GM23338 (cell line): ENCODE measurements at regions not wholly inside any gene's neighbourhood (a gene's known extent, or its start where the extent isn't known, plus 50 kb on each side); places are given as distances from the start of the nearest gene placed in this dataset.

Experiments used
- ATAC-seq: fragments of 200-7000 bp; cut with Tn5 transposase; 3 replicates; pipeline ENCODE4 v1.9.1; 2020
- DNase-seq: peaks from one replicate; pipeline ENCODE4 v3.0.0-alpha.2; 2015; ENCODE audit warnings: low spot score
- H2AFZ ChIP-seq: fragments of 200-600 bp; sonication (generic); 2 replicates; pipeline ENCODE4 v1.8.0; 2016; ENCODE audit warnings: antibody characterized with exemption, mild to moderate bottlenecking, moderate library complexity
- H3F3A ChIP-seq: fragments of 200-600 bp; sonication (generic); replicated peaks from 2 replicates; pipeline ENCODE4 v1.8.0; 2017; ENCODE audit warnings: antibody characterized with exemption, mixed run types, low read depth
- H3K27ac ChIP-seq: fragments of 200-600 bp; sonication (generic); 2 replicates; pipeline ENCODE4 v1.6.1; 2016; ENCODE audit warnings: low read depth
- H3K27me3 ChIP-seq: fragments of 200-600 bp; sonication (generic); 2 replicates; pipeline ENCODE4 v1.8.0; 2016; ENCODE audit warnings: mild to moderate bottlenecking, mixed run types, moderate library complexity; ENCODE audit not compliant: insufficient read depth
- H3K36me3 ChIP-seq: fragments of 200-600 bp; sonication (generic); 2 replicates; pipeline ENCODE4 v1.8.0; 2016; ENCODE audit warnings: mild to moderate bottlenecking; ENCODE audit not compliant: insufficient read depth
- H3K4me1 ChIP-seq: fragments of 200-600 bp; sonication (generic); 2 replicates; pipeline ENCODE4 v1.8.0; 2016; ENCODE audit warnings: mild to moderate bottlenecking, moderate library complexity; ENCODE audit not compliant: insufficient read depth
- H3K4me2 ChIP-seq: fragments of 200-600 bp; sonication (generic); 2 replicates; pipeline ENCODE4 v1.7.1; 2017; ENCODE audit warnings: mixed run types
- H3K4me3 ChIP-seq: fragments of 200-600 bp; sonication (generic); 2 replicates; pipeline ENCODE4 v1.6.1; 2016; ENCODE audit warnings: mixed run types
- H3K79me2 ChIP-seq: fragments of 200-600 bp; sonication (generic); replicated peaks from 2 replicates; pipeline ENCODE4 v1.8.0; 2017; ENCODE audit warnings: mild to moderate bottlenecking; ENCODE audit not compliant: insufficient read depth
- H3K9me2 ChIP-seq: fragments of 200-600 bp; sonication (generic); 2 replicates; pipeline ENCODE4 v1.8.0; 2017; ENCODE audit not compliant: insufficient read depth
- H4K20me1 ChIP-seq: fragments of 200-600 bp; sonication (generic); replicated peaks from 2 replicates; pipeline ENCODE4 v1.8.0; 2017; ENCODE audit warnings: mild to moderate bottlenecking; ENCODE audit not compliant: insufficient read depth
- H3K27ac Mint-ChIP-seq: 2 replicates; pipeline ENCODE4 v1.8.0; 2020; ENCODE audit warnings: inconsistent platforms, mild to moderate bottlenecking, moderate library complexity, mixed read lengths
- H3K27me3 Mint-ChIP-seq: 3 replicates; pipeline ENCODE4 v1.8.0; 2022; ENCODE audit warnings: low read depth, mild to moderate bottlenecking, moderate library complexity, mixed read lengths, inconsistent platforms; ENCODE audit not compliant: insufficient read depth, poor library complexity
- H3K36me3 Mint-ChIP-seq: 3 replicates; pipeline ENCODE4 v1.8.0; 2021; ENCODE audit warnings: low read depth, mild to moderate bottlenecking, inconsistent platforms, moderate library complexity, mixed read lengths
- H3K4me1 Mint-ChIP-seq: 3 replicates; pipeline ENCODE4 v1.8.0; 2020; ENCODE audit warnings: mild to moderate bottlenecking, inconsistent platforms, mixed read lengths
- H3K4me3 Mint-ChIP-seq: 3 replicates; pipeline ENCODE4 v1.8.0; 2021; ENCODE audit warnings: moderate library complexity, mild to moderate bottlenecking, inconsistent platforms, mixed read lengths
- H3K9me3 Mint-ChIP-seq: 3 replicates; pipeline ENCODE4 v1.8.0; 2020; ENCODE audit warnings: moderate library complexity, mild to moderate bottlenecking, inconsistent platforms, mixed read lengths
- CREB1 ChIP-seq: fragments of 250-450 bp; sonication (Bioruptor Pico); IDR thresholded peaks from 2 replicates; pipeline ENCODE4 v1.5.0; 2020; ENCODE audit warnings: low read depth, mild to moderate bottlenecking, moderate library complexity
- ETS1 ChIP-seq: IDR thresholded peaks from 2 replicates; pipeline ENCODE4 v1.6.1; 2016; ENCODE audit warnings: antibody characterized with exemption
- EZH2 ChIP-seq: fragments of 200-600 bp; sonication (generic); IDR thresholded peaks from one replicate; pipeline ENCODE4 v1.8.0; 2017; ENCODE audit warnings: antibody characterized with exemption, mild to moderate bottlenecking, low read depth; ENCODE audit not compliant: unreplicated experiment
- EZH2phosphoT487 ChIP-seq: fragments of 200-600 bp; sonication (generic); IDR thresholded peaks from one replicate; pipeline ENCODE4 v1.8.1; 2018; ENCODE audit warnings: antibody characterized with exemption; ENCODE audit not compliant: unreplicated experiment
- JUNB ChIP-seq: IDR thresholded peaks from one replicate; pipeline ENCODE4 v1.6.1; 2016; ENCODE audit warnings: antibody characterized with exemption; ENCODE audit not compliant: unreplicated experiment
- NANOG ChIP-seq: IDR thresholded peaks from 2 replicates; pipeline ENCODE4 v1.6.1; 2016; ENCODE audit warnings: antibody characterized with exemption, borderline replicate concordance
- POLR2AphosphoS5 ChIP-seq: IDR thresholded peaks from 2 replicates; pipeline ENCODE4 v1.6.1; 2016; ENCODE audit warnings: antibody characterized with exemption, low read depth
- REST ChIP-seq: IDR thresholded peaks from one replicate; pipeline ENCODE4 v1.6.1; 2018; ENCODE audit warnings: antibody characterized with exemption; ENCODE audit not compliant: unreplicated experiment
- STAT1 ChIP-seq: IDR thresholded peaks from one replicate; pipeline ENCODE4 v1.6.1; 2016; ENCODE audit warnings: antibody characterized with exemption; ENCODE audit not compliant: unreplicated experiment
- ZNF114 ChIP-seq: fragments of 250-450 bp; sonication (Bioruptor Pico); IDR thresholded peaks from 2 replicates; pipeline ENCODE4 v1.5.0; 2020; ENCODE audit warnings: mild to moderate bottlenecking, moderate library complexity
- ZNF331 ChIP-seq: fragments of 250-450 bp; sonication (Bioruptor Pico); IDR thresholded peaks from 2 replicates; pipeline ENCODE4 v1.5.0; 2020; ENCODE audit warnings: low read depth, mild to moderate bottlenecking, moderate library complexity
- TF ChIP-seq, protein P1 (sequence below): fragments of 250-450 bp; sonication (Bioruptor Pico); IDR thresholded peaks from 2 replicates; pipeline ENCODE4 v1.5.0; 2020; ENCODE audit warnings: mild to moderate bottlenecking, moderate library complexity
- TF ChIP-seq, protein P2 (sequence below), 2 experiments: fragments of 200-600 bp in 1 of 2; sonication (generic) in 1 of 2; conservative IDR thresholded peaks; 2 replicates each; pipeline versions ENCODE4 v1.5.1 to v1.6.1; 2016 to 2017; ENCODE audit warnings: antibody characterized with exemption in 2 of 2, low read depth in 2 of 2, mild to moderate bottlenecking in 2 of 2, moderate library complexity in 1 of 2

DNA sequence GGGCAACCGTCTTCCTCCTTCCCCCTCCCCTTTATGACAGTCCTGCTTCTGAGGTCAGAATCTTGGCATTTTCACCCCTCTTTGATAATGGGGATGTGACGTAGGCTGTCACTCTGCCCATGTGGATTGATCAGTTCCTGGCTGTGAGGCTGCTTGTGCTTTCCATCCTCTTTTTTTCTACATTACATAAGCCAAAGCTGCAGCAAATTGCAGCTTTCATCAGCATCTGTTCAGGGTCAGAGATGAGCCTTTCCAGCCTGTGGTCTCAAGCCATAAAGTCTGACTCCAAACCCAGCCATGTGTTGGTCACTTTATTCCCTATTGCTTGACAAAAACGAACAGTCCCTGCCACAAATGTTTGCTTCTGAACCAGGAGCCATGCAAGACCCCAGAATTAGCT is 535.1 kb downstream of the CDH11 start:
- no peaks in the 10 kb centered on the region for H3K27me3 Mint-ChIP-seq
- H3K36me3 ChIP-seq, result no peaks in the 10 kb centered on the region
- H4K20me1 ChIP-seq, result no peaks in the 10 kb centered on the region
- H3K4me2 ChIP-seq, result no peak overlapping the region
- ATAC-seq (no peak), DNase-seq (no peak)
- H3K9me2 ChIP-seq, result no peaks in the 10 kb centered on the region
- no peak overlapping the region for H3K27ac Mint-ChIP-seq
- TF ChIP-seq CREB1 (CRISPR knock-in tag) (no peak), EZH2 (no peak), ETS1 (no peak), POLR2AphosphoS5 (no peak), NANOG (no peak), JUNB (no peak), ZNF114 (CRISPR knock-in tag) (no peak), STAT1 (no peak), ZNF331 (CRISPR knock-in tag) (no peak), EZH2phosphoT487 (no peak), REST (no peak)
- TF ChIP-seq, protein P1, sequence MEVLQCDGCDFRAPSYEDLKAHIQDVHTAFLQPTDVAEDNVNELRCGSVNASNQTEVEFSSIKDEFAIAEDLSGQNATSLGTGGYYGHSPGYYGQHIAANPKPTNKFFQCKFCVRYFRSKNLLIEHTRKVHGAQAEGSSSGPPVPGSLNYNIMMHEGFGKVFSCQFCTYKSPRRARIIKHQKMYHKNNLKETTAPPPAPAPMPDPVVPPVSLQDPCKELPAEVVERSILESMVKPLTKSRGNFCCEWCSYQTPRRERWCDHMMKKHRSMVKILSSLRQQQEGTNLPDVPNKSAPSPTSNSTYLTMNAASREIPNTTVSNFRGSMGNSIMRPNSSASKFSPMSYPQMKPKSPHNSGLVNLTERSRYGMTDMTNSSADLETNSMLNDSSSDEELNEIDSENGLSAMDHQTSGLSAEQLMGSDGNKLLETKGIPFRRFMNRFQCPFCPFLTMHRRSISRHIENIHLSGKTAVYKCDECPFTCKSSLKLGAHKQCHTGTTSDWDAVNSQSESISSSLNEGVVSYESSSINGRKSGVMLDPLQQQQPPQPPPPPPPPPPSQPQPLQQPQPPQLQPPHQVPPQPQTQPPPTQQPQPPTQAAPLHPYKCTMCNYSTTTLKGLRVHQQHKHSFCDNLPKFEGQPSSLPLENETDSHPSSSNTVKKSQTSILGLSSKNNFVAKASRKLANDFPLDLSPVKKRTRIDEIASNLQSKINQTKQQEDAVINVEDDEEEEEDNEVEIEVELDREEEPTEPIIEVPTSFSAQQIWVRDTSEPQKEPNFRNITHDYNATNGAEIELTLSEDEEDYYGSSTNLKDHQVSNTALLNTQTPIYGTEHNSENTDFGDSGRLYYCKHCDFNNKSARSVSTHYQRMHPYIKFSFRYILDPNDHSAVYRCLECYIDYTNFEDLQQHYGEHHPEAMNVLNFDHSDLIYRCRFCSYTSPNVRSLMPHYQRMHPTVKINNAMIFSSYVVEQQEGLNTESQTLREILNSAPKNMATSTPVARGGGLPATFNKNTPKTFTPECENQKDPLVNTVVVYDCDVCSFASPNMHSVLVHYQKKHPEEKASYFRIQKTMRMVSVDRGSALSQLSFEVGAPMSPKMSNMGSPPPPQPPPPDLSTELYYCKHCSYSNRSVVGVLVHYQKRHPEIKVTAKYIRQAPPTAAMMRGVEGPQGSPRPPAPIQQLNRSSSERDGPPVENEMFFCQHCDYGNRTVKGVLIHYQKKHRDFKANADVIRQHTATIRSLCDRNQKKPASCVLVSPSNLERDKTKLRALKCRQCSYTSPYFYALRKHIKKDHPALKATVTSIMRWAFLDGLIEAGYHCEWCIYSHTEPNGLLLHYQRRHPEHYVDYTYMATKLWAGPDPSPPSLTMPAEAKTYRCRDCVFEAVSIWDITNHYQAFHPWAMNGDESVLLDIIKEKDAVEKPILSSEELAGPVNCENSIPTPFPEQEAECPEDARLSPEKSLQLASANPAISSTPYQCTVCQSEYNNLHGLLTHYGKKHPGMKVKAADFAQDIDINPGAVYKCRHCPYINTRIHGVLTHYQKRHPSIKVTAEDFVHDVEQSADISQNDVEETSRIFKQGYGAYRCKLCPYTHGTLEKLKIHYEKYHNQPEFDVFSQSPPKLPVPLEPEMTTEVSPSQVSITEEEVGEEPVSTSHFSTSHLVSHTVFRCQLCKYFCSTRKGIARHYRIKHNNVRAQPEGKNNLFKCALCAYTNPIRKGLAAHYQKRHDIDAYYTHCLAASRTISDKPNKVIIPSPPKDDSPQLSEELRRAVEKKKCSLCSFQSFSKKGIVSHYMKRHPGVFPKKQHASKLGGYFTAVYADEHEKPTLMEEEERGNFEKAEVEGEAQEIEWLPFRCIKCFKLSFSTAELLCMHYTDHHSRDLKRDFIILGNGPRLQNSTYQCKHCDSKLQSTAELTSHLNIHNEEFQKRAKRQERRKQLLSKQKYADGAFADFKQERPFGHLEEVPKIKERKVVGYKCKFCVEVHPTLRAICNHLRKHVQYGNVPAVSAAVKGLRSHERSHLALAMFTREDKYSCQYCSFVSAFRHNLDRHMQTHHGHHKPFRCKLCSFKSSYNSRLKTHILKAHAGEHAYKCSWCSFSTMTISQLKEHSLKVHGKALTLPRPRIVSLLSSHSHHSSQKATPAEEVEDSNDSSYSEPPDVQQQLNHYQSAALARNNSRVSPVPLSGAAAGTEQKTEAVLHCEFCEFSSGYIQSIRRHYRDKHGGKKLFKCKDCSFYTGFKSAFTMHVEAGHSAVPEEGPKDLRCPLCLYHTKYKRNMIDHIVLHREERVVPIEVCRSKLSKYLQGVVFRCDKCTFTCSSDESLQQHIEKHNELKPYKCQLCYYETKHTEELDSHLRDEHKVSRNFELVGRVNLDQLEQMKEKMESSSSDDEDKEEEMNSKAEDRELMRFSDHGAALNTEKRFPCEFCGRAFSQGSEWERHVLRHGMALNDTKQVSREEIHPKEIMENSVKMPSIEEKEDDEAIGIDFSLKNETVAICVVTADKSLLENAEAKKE, result no peak
- TF ChIP-seq, protein P2, sequence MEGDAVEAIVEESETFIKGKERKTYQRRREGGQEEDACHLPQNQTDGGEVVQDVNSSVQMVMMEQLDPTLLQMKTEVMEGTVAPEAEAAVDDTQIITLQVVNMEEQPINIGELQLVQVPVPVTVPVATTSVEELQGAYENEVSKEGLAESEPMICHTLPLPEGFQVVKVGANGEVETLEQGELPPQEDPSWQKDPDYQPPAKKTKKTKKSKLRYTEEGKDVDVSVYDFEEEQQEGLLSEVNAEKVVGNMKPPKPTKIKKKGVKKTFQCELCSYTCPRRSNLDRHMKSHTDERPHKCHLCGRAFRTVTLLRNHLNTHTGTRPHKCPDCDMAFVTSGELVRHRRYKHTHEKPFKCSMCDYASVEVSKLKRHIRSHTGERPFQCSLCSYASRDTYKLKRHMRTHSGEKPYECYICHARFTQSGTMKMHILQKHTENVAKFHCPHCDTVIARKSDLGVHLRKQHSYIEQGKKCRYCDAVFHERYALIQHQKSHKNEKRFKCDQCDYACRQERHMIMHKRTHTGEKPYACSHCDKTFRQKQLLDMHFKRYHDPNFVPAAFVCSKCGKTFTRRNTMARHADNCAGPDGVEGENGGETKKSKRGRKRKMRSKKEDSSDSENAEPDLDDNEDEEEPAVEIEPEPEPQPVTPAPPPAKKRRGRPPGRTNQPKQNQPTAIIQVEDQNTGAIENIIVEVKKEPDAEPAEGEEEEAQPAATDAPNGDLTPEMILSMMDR (conservative IDR thresholded peaks at IDR 0.05; ENCODE audit: low read depth in 2 of 2), result no peak
- no peak overlapping the region for H3K27ac ChIP-seq
- no peaks in the 10 kb centered on the region for H3K36me3 Mint-ChIP-seq
- H3F3A ChIP-seq, result no peaks in the 10 kb centered on the region
- H3K4me1 Mint-ChIP-seq, result peaks cover 10% of the 10 kb centered on the region; the same call in 2 of the 3 replicates
- no peaks in the 10 kb centered on the region for H3K79me2 ChIP-seq
- H2AFZ ChIP-seq, result peak overlapping the region; percentile 88; the same call in 1 of the 2 replicates
- no peak overlapping the region for H3K4me3 Mint-ChIP-seq
- no peak overlapping the region for H3K4me3 ChIP-seq
- H3K27me3 ChIP-seq, result no peaks in the 10 kb centered on the region
- H3K9me3 Mint-ChIP-seq, result peaks cover 3% of the 10 kb centered on the region; the same call in 2 of the 3 replicates
- peaks cover 8% of the 10 kb centered on the region; the same call in 1 of the 2 replicates for H3K4me1 ChIP-seq
